ENCODE measurements at regions not wholly inside any gene's neighbourhood (a gene's known extent, or its start where the extent isn't known, plus 50 kb on each side); places are given as distances from the start of the nearest gene placed in this dataset.

DNA sequence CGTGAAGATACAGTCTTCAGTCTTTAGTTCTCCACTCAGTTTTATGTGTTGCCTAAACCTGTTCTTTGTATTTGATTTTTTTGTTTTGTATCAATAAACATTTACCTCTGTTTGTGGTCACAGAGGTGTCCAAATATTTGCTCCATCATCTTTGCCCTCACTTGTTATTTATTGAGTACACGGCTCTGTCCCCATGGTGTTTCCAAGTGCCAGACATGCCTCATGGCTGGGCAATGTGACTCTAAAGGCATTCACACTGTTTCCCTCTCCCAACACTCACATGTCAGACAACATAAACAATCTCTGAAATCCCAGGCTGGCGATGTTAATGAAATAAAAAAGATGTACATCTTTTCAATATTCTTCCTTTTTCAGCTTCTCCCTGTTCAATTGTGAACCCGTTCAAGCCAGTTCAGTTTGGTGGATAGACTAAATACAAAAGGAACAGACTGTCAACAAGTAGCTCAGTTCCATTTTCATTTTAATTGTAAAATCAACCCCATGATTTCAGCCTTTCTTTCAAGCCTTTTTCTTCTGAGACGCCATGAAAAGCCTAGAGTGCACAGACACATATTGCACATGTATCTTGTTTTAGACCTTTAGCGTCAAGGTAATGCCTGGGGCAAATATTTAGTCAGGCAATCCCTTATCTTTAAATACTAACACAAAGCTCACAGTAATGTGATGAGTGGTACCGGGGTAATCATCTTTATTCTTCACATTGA, 680.7 kb downstream of the GALC start:
- Mint-ChIP-seq H3K27ac (no peak overlapping the region), H3K9me3 (peaks cover 14% of the 10 kb centered on the region), H3K4me3 (no peak overlapping the region), H3K4me1 (no peaks in the 10 kb centered on the region), H3K36me3 (ENCODE audit: low read depth) (no peaks in the 10 kb centered on the region), H3K27me3 (no peaks in the 10 kb centered on the region)
- no peak for DNase-seq
- no peak for ATAC-seq

- no peak overlapping the region for H3K4me3 Mint-ChIP-seq
- no peaks in the 10 kb centered on the region for H3K4me1 Mint-ChIP-seq
- H3K27me3 Mint-ChIP-seq = no peaks in the 10 kb centered on the region
- DNase-seq (no peak), ATAC-seq (no peak)
- H3K27ac Mint-ChIP-seq = no peak overlapping the region
- peaks cover 9% of the 10 kb centered on the region for H3K9me3 Mint-ChIP-seq
- no peaks in the 10 kb centered on the region for H3K36me3 Mint-ChIP-seq (ENCODE audit: low read depth)
Observed at GRCh38 chr14:87309557-87309956, 683.4 kb downstream of the GALC start.

DNA sequence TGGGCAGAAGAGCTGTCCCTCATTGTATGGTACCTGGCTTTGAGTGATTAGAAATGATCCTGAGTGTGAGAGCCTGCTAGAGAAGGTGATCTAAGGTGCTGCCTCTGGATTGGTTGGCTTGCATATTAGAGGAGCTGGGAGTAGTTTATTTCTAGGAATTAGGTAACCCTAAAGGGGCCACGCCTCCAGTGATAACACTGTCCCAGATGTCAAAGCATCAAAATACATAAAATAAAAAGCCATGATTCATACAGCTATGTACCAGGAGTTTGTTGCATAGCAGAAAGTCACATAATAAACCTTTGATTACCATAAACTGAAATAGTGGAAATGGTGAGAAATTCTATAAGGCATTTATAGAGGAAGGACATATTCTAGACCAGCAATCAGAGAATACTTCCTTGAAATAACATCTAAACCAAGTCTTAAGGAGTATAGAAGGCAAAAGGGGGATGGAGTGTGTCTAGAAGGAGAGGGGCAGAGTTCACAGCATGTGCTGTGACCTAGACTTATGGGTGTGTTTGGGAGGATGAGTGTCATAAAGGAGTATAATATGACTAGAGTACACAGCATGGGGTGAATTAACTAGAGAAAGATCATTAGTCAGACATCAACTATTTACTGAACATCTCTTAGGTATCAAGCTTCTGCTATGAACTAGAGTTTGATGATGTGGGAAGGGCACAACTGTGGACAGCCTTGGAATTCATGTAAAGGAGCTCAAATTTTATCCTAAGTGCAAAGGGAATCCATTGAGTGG, 686.4 kb downstream of the GALC start:
- Mint-ChIP-seq H3K27me3 (no peaks in the 10 kb centered on the region), H3K9me3 (no peaks in the 10 kb centered on the region), H3K27ac (no peak overlapping the region), H3K36me3 (ENCODE audit: low read depth) (no peaks in the 10 kb centered on the region), H3K4me3 (no peak overlapping the region), H3K4me1 (no peaks in the 10 kb centered on the region)
- ATAC-seq (no peak), DNase-seq (no peak)

DNA sequence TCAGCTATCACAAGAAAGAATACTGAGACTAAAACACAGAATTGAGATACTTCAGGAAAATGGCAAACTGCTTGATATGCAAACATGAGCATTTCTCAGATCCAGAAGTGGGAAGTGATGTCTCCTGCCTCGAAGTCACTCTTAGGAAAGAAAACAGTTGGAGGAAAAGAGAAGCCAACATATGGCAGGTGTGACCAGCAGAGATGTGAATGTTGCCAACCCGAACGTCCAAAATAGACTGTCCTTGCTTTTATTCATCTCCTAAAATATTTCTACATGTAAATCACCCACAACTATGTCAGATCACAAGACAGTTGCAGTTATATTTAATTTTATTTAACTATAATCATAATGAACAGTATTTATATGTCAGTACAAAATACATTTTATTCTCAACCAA, 687.6 kb downstream of the GALC start:
- ATAC-seq (no peak), DNase-seq (no peak)
- no peaks in the 10 kb centered on the region for H3K9me3 Mint-ChIP-seq
- no peaks in the 10 kb centered on the region for H3K4me1 Mint-ChIP-seq
- H3K27ac Mint-ChIP-seq = no peak overlapping the region
- H3K36me3 Mint-ChIP-seq (ENCODE audit: low read depth) = no peaks in the 10 kb centered on the region
- no peaks in the 10 kb centered on the region for H3K27me3 Mint-ChIP-seq
- H3K4me3 Mint-ChIP-seq = no peak overlapping the region

GRCh38 chr14:87304404-87304803, 688.6 kb downstream of the GALC start:
- H3K36me3 Mint-ChIP-seq (ENCODE audit: low read depth) = no peaks in the 10 kb centered on the region
- H3K27ac Mint-ChIP-seq = no peak overlapping the region
- DNase-seq (no peak), ATAC-seq (no peak)
- no peak overlapping the region for H3K4me3 Mint-ChIP-seq
- no peaks in the 10 kb centered on the region for H3K4me1 Mint-ChIP-seq
- H3K27me3 Mint-ChIP-seq = no peaks in the 10 kb centered on the region
- H3K9me3 Mint-ChIP-seq = no peaks in the 10 kb centered on the region

DNA sequence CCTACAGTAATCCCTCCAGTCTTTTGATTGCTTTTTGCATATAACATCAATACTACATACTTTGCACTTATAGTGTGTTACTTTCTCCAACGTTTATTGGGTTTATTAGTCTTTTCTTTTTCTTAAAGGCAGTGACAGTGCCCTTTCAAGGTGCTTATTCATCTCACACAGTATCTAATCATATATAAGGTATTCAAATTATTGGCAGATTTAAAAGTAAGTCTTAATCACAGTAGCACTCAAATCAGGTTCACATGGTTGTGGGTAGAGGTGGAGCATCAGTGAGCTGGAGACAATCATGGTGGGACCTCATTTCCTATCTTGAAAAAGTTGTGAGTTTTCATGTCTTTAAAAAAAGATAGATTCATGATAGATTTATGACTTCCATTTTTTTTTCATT, 706.2 kb downstream of the GALC start:
- no peak for ATAC-seq
- no peak for DNase-seq
- Mint-ChIP-seq H3K4me1 (no peaks in the 10 kb centered on the region), H3K27ac (no peak overlapping the region), H3K4me3 (no peak overlapping the region), H3K9me3 (peaks cover 18% of the 10 kb centered on the region), H3K27me3 (no peaks in the 10 kb centered on the region), H3K36me3 (ENCODE audit: low read depth) (no peaks in the 10 kb centered on the region)

- Mint-ChIP-seq H3K4me1 (no peaks in the 10 kb centered on the region), H3K4me3 (no peak overlapping the region), H3K27ac (no peak overlapping the region), H3K36me3 (ENCODE audit: low read depth) (no peaks in the 10 kb centered on the region), H3K27me3 (no peaks in the 10 kb centered on the region), H3K9me3 (peaks cover 14% of the 10 kb centered on the region)
- ATAC-seq (no peak), DNase-seq (no peak)
Observed at GRCh38 chr14:87286191-87286590, 706.8 kb downstream of the GALC start.

DNA sequence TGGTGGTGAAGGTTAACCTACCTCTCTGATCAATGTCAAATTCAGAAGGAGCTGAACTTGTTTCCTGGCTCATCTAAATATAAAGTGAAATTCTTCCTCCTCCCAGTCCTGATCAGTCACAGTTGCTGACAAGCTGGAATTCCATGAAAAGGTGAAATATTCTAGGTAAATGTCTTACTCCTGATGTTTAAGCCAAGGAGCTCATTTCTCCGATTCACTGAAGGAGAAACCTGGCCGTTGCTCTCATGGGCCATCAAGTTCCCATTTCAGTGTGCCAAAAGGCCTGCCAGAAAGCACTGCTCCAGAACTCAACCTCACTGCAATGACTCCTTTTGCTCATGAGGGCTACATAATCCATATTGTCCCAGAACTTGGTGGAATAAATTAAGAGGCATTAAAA, 707.5 kb downstream of the GALC start:
- Mint-ChIP-seq H3K4me3 (no peak overlapping the region), H3K4me1 (no peaks in the 10 kb centered on the region), H3K27ac (no peak overlapping the region), H3K27me3 (no peaks in the 10 kb centered on the region), H3K9me3 (peaks cover 10% of the 10 kb centered on the region), H3K36me3 (ENCODE audit: low read depth) (no peaks in the 10 kb centered on the region)
- no peak for ATAC-seq
- no peak for DNase-seq

DNA sequence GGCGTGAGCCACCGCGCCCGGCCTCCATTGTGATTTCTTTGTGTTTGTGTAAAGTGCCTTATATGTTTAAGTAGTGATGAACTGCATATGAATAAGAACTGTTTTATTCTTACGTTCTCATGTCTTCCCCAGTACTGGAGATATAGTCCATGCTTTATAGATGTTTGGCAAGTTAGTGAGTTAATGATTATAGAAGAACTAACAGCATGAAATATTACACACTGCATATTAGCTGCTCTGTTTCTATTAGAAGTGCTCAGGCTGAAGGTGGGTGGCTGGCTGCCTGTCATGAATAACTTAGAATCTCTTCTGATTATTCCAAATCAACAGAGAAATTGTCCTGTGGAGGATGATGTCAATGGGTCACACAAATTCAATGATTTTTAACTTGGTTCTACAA, 709.4 kb downstream of the GALC start:
- Mint-ChIP-seq H3K4me1 (no peaks in the 10 kb centered on the region), H3K27me3 (no peaks in the 10 kb centered on the region), H3K36me3 (ENCODE audit: low read depth) (no peaks in the 10 kb centered on the region), H3K4me3 (no peak overlapping the region), H3K27ac (no peak overlapping the region), H3K9me3 (no peaks in the 10 kb centered on the region)
- DNase-seq (no peak), ATAC-seq (no peak)

- no peaks in the 10 kb centered on the region for H3K36me3 Mint-ChIP-seq (ENCODE audit: low read depth)
- no peak overlapping the region for H3K27ac Mint-ChIP-seq
- no peak for ATAC-seq
- H3K4me1 Mint-ChIP-seq = no peaks in the 10 kb centered on the region
- H3K27me3 Mint-ChIP-seq = no peaks in the 10 kb centered on the region
- H3K4me3 Mint-ChIP-seq = no peak overlapping the region
- DNase-seq = no peak
- H3K9me3 Mint-ChIP-seq = no peaks in the 10 kb centered on the region
Observed at GRCh38 chr14:87282266-87282665, 710.7 kb downstream of the GALC start.

DNA sequence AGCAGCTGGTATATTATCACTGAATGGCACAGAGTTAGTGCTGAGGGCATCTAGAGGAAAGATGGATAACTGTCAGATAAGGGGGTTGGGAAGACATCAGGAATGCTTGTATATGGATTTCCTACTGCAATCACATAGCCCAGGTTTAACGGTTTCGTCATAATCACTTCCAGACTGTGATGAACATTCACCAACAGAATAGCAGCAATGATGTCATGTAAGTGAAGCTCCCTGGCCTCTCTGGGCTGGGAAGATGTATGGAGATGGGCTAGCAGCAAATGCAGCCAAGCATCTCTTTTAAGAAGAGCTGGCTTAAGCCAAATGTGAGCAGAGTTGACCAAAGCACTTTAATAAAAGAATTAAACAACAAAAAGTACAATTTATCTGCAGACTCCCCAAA, 714.6 kb downstream of the GALC start:
- H3K36me3 Mint-ChIP-seq (ENCODE audit: low read depth) = no peaks in the 10 kb centered on the region
- peaks cover 10% of the 10 kb centered on the region for H3K9me3 Mint-ChIP-seq
- H3K4me1 Mint-ChIP-seq = no peaks in the 10 kb centered on the region
- ATAC-seq (no peak), DNase-seq (no peak)
- no peak overlapping the region for H3K27ac Mint-ChIP-seq
- H3K27me3 Mint-ChIP-seq = no peaks in the 10 kb centered on the region
- H3K4me3 Mint-ChIP-seq = no peak overlapping the region

DNA sequence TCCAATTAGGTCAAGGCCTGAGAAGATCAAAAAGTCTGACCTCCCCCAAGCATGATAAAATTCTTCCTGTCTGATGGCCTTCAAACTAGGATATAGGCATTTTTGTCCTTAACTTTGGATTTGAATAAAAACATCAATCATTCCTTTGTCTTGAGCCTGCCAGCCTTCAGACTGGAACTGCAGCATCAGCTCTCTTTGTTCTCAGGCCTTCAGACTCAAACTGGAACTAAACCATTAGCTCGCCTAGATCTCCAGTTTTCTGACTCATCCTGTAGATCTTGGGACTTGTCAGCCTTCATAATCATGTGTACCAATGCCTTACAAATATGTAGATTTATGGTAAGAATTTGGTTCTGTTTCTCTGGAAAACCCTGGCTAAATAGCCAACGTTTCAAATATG, 721.7 kb downstream of the GALC start:
- H3K27me3 Mint-ChIP-seq = no peaks in the 10 kb centered on the region

DNA sequence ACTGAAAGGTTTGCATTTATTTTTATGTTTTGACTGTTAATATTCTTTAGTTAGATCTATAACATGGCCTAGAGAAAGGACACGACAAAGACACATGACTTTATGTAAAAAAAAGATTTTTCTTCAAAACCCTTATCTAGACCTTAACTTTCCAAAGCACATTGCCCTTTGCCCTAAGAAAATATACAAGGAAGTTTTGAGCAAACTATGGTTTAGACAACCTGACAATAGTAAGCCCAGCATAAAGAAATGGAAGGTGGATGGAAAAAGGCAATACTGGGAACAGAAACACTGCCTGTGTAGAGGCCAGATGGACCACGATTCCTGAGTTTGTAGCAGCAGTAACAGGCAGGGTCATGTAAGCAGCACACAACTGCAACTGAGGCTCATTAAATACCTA, 724.0 kb downstream of the GALC start:
- no peak for ATAC-seq
- Mint-ChIP-seq H3K4me1 (no peaks in the 10 kb centered on the region), H3K9me3 (peaks cover 29% of the 10 kb centered on the region), H3K4me3 (no peak overlapping the region), H3K36me3 (ENCODE audit: low read depth) (no peaks in the 10 kb centered on the region), H3K27ac (no peak overlapping the region), H3K27me3 (no peaks in the 10 kb centered on the region)
- DNase-seq = no peak

More for the DNA sequence above, 721.7 kb downstream of the GALC start:
- ATAC-seq (no peak), DNase-seq (no peak)
- Mint-ChIP-seq H3K4me3 (no peak overlapping the region), H3K9me3 (peaks cover 28% of the 10 kb centered on the region), H3K4me1 (no peaks in the 10 kb centered on the region), H3K27ac (no peak overlapping the region), H3K36me3 (ENCODE audit: low read depth) (no peaks in the 10 kb centered on the region)

DNA sequence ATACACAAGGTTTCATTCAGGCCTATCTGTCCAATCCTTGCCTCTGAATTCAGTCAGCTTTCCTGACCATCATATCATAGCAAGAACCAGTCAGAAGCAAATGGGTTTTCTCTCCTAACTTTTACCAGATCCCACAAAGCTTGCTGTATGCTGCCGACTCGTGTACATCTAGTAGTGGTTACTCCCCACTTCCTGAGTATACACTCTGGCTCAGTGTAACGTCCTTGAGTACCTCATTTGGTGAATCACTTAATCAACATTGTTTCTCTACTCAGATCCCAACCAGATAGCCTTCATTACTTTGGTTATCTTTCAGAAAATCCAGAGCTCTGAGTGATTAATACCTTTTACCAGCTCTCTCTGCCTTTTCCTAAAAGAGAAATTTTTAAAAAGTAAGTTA, 728.2 kb downstream of the GALC start:
- Mint-ChIP-seq H3K4me3 (no peak overlapping the region), H3K36me3 (ENCODE audit: low read depth) (no peaks in the 10 kb centered on the region), H3K27ac (no peak overlapping the region), H3K9me3 (peaks cover 10% of the 10 kb centered on the region), H3K27me3 (no peaks in the 10 kb centered on the region), H3K4me1 (no peaks in the 10 kb centered on the region)
- ATAC-seq = no peak
- no peak for DNase-seq

GRCh38 chr14:87264272-87264785, 728.7 kb downstream of the GALC start:
- no peak for DNase-seq
- no peak overlapping the region for H3K4me3 Mint-ChIP-seq
- H3K9me3 Mint-ChIP-seq = peaks cover 6% of the 10 kb centered on the region
- no peaks in the 10 kb centered on the region for H3K4me1 Mint-ChIP-seq
- ATAC-seq = no peak
- H3K36me3 Mint-ChIP-seq (ENCODE audit: low read depth) = no peaks in the 10 kb centered on the region
- H3K27me3 Mint-ChIP-seq = no peaks in the 10 kb centered on the region
- H3K27ac Mint-ChIP-seq = no peak overlapping the region
